ENCODE measurements at regions not wholly inside any gene's neighbourhood (a gene's known extent, or its start where the extent isn't known, plus 50 kb on each side); places are given as distances from the start of the nearest gene placed in this dataset.

DNA sequence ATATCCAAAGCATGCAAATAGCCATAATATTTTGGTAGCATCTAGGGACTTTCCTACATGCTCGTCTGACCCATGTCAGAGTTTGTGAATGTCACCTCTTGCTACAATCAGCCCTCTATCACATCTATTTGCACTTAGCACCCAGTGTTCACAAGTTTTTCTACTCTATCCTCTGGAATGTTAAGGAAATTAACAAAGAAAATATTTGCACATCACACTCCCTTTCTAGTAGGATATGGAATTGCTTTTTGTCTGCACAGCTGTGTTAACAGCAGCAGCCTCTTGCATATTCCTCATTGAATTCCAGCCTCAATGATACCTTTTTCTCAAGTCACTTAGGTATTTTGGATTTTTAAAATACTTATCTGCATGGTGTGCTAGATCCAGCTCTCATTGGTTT, 403.1 kb upstream of the SEMA3C start:
- H3K4me3 ChIP-seq (ENCODE audit: low read depth, low read length): no peak overlapping the region
- no peak for DNase-seq (ENCODE audit: low read depth)
- TF ChIP-seq, protein P1, sequence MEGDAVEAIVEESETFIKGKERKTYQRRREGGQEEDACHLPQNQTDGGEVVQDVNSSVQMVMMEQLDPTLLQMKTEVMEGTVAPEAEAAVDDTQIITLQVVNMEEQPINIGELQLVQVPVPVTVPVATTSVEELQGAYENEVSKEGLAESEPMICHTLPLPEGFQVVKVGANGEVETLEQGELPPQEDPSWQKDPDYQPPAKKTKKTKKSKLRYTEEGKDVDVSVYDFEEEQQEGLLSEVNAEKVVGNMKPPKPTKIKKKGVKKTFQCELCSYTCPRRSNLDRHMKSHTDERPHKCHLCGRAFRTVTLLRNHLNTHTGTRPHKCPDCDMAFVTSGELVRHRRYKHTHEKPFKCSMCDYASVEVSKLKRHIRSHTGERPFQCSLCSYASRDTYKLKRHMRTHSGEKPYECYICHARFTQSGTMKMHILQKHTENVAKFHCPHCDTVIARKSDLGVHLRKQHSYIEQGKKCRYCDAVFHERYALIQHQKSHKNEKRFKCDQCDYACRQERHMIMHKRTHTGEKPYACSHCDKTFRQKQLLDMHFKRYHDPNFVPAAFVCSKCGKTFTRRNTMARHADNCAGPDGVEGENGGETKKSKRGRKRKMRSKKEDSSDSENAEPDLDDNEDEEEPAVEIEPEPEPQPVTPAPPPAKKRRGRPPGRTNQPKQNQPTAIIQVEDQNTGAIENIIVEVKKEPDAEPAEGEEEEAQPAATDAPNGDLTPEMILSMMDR (IDR thresholded peaks at IDR 0.05; ENCODE audit: low read depth, low read length, missing control alignments): no peak
- in situ Hi-C loops (cut with HindIII; ENCODE audit: low sequenced_read_pairs): no loop called here

DNA sequence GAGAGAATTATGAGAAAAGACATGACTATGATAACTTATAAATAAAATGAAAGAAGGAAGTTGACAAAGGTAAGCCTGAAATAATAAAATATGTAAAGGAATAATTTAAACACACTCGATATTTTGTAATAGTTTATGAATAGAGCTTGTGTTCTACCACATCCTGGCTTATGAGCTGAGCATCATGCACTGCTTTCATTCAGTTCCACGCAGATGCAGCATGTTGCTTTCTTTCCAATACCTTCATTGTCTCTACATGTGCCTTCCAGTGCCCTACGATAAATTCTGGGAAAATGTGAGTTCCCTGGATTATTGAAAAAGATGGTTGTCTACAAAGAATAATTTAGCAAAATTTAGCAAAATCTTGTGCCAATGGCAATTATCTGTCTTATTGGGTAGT, 398.9 kb upstream of the SEMA3C start:
- H3K4me3 ChIP-seq (ENCODE audit: low read depth, low read length): no peak overlapping the region
- DNase-seq (ENCODE audit: low read depth): no peak
- in situ Hi-C loops (cut with HindIII; ENCODE audit: low sequenced_read_pairs): no loop called here
- TF ChIP-seq, protein P1 (IDR thresholded peaks at IDR 0.05; ENCODE audit: low read depth, low read length, missing control alignments): no peak

DNA sequence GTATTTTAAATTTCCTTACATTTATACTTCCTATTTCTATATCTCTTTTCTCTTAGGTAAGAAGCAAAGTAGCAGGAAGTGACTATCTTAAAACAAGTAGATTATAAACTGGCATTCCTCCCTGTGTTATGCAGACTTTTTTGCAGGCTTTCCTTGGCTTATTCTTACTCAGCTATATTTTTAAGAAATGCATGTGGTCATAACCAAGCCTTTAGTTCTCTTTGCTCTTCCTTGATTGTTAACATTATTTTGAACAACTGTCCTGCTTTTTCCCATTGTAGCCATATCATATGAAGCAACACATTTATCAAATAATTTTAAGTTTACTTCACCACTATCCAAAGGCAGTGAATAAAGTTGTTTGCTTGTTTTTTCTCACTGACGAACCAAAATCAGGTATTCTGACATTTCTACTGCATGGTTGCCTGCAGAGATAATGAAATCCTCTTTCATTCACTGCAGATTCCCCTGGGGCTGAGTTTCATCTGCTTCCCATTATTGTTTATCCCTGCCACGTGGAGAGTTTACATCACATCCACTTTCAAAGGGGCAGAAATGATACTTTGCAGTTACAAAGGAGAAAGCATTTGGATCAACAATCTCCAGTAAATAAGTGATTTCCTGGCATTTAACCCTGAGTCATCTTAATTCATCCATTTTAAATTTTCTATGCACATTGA, 389.9 kb upstream of the SEMA3C start:
- H3K4me3 ChIP-seq (ENCODE audit: low read depth, low read length): no peak overlapping the region
- in situ Hi-C loops (cut with HindIII; ENCODE audit: low sequenced_read_pairs): no loop called here
- no peak for DNase-seq (ENCODE audit: low read depth)
- TF ChIP-seq, protein P1 (IDR thresholded peaks at IDR 0.05; ENCODE audit: low read depth, low read length, missing control alignments): no peak

DNA sequence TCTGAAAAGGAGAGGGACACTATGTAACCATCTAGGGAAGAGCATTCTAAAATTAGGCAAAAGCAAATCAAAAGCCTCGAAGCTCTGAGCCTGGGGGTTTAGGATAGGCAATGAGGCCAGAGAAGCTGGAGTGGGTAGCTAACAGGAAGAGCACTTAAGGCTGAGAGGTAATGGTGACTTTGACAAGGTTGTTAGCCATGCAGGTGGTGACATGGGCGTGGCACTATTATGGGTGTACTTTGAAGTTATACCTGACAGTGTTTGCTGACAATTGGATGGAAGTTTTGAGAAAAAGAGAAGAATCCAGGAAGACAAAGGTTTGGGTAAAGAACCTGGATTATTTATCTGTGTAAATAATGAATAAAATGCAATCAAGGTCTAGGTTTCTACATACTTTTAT, 383.0 kb upstream of the SEMA3C start:
- TF ChIP-seq, protein P1 (IDR thresholded peaks at IDR 0.05; ENCODE audit: low read depth, low read length, missing control alignments): no peak
- in situ Hi-C loops (cut with HindIII; ENCODE audit: low sequenced_read_pairs): no loop called here
- H3K4me3 ChIP-seq (ENCODE audit: low read depth, low read length): no peak overlapping the region
- no peak for DNase-seq (ENCODE audit: low read depth)

DNA sequence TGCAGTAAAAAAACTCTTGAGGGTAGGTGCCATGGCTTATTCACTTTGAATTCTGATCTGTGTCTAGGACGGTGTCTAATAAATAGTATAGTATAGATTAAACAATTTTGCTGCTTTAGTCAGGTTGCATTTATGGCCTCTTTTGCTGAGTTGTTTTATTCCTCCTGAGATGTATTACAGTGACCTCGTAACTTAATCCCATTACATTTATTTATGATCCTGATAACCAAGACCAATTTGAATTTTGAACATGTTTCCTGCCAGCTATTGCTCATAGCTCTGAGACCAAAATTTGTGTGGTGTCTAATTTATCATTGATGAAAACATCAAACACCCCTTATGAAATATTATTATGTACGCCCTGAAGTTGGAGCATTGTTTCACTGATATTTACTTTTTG, 381.9 kb upstream of the SEMA3C start:
- H3K4me3 ChIP-seq (ENCODE audit: low read depth, low read length): no peak overlapping the region
- DNase-seq (ENCODE audit: low read depth): no peak
- in situ Hi-C loops (cut with HindIII; ENCODE audit: low sequenced_read_pairs): no loop called here
- TF ChIP-seq, protein P1 (IDR thresholded peaks at IDR 0.05; ENCODE audit: low read depth, low read length, missing control alignments): no peak

DNA sequence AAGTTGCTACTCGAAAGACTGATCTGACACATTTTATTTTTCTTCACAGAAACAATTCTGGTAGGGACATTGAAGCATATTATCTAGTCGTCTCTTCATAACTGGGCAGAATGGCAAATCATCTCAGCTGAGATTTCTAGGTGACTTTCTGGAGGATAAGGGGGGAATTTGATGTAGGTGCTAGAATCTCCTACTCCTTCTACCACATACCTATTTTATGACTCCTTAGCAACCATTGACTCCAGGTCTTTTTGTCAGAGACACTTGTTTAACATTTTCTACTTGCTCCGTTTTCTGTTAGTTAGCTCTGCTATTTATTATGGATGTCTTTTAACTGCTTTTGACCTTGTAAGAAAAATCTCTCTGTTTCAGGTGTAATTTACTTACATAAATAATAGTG, 380.9 kb upstream of the SEMA3C start:
- in situ Hi-C loops (cut with HindIII; ENCODE audit: low sequenced_read_pairs): no loop called here
- no peak for DNase-seq (ENCODE audit: low read depth)
- no peak overlapping the region for H3K4me3 ChIP-seq (ENCODE audit: low read depth, low read length)
- TF ChIP-seq, protein P1 (IDR thresholded peaks at IDR 0.05; ENCODE audit: low read depth, low read length, missing control alignments): no peak

All from astrocyte of the cerebellum (primary cell).